Activated naive CD4-positive, alpha-beta T cell treated with anti-CD3 and anti-CD28 coated beads, Interleukin-2, amount 50 U/mL, for 16 hours (primary cell): ENCODE measurements at regions not wholly inside any gene's neighbourhood (a gene's known extent, or its start where the extent isn't known, plus 50 kb on each side); places are given as distances from the start of the nearest gene placed in this dataset.

ENCODE experiments used
- DNase-seq: peaks from one replicate; pipeline ENCODE4 v3.0.0-alpha.2; 2020

- DNase-seq: no peak
These were observed 103.1 kb downstream of the TOMM20 start for GRCh38 chr1:235025422-235025984.

- DNase-seq: no peak
These were observed 103.8 kb downstream of the TOMM20 start for GRCh38 chr1:235024711-235025421.

GRCh38 chr1:235023711-235024439 lies 104.8 kb downstream of the TOMM20 start:
- no peak for DNase-seq

DNA sequence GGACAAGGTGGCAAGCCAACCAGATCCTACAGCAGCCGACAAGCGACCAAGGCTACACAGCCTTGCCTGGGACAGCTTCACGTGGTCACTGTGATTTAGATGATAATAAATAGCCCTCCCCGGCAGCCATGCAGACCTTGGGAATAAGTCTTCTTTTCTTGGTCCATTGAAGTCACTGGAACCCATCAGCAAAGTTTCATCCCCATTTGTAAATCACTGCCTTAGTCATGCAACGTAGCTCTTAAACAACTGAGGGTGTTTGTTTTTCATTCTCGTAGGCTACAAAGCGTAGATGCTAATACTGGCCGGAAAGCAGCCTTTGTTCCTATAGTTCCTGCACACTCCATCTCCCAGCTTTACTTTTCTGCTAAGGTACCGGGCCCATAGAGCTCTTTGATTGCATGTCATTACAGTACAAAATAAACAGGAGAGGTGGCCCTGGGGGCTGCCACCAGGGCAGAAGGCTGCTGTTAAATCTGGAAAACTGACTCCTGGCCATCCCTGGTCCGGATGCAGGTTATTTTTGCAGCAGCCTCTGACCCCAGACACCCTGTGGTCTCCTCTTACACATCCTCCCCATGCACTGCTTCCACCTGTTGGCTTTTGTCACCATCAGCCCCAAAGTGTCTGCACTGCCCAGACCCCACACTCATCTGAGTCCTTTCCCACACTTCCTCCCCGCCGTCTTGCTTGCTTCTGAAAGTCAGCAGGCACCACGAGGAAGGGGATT lies 105.5 kb downstream of the TOMM20 start:
- DNase-seq: no peak

DNA sequence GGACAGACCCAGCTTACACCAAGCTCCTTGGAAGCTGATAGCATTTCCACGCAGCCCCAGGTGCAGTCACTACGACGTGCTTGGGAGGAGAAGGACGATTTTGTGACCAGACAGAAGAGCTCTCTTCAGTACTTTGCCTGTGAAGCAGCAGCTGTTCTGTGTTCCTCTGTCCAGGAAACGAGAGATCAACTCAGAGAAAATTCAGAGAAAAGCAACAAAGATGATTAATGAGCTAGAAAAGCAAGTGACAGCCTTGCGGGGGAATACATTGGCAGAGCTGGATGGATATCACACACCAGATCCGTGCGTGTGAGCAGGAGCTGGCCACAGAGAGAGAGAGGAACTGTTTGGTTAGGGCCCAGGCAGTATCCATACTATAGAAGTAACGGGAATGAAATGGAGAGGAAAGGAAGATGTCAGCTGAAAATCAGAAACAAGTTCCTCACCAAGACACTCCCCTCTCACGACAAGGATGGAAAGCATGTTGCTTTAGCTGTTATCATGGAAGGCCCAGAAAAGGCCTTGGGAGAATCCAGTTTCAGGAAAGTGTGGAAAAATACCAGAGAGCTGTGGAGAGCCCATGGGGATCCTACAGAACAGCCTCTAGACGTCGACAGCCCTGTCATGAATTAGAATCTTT lies 106.2 kb downstream of the TOMM20 start:
- no peak for DNase-seq

- no peak for DNase-seq
These were observed 106.8 kb downstream of the TOMM20 start for GRCh38 chr1:235021815-235022214.

DNA sequence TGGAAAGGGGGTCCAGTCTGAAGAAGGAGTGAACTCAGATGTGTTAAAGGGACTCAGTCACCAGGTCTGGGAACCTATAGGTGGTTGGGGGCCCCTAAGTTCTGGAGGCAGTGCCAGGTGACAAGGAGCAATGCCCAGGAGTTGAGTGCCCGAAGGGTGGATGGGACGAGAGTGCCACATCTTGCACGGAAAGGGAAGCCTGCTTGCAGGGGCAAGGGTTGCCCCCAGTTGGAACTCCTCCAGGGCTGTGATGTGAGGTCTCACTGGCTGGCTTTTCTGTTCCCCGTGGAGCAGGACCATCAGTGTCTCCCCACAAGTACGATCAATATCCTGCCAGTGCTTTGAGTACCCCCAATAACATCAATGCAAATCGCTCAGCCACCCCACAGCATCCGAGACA lies 107.3 kb downstream of the TOMM20 start:
- no peak for DNase-seq

DNA sequence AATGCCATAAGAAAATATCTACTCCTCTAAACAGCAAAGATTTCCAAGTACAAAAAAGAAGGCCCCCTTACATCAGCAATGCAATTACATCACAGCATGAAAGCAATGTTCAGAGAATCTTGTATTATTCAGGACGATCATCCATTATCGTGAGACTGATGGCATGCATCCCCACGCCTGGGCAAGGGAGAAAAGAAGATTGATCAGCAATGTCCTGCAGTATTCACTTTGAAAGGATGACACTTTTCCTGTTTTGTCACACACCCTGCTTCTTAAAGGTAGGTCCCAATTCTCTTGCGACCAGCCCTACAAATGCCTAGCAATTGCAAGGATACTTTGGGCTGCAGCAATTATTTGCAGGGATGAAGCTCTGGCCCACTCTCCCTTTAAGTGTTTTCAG lies 108.7 kb downstream of the TOMM20 start:
- DNase-seq: no peak

GRCh38 chr1:235019471-235019870 lies 109.2 kb downstream of the TOMM20 start:
- DNase-seq: no peak

- DNase-seq: peak; percentile 46
These were observed 109.8 kb downstream of the TOMM20 start for GRCh38 chr1:235018720-235019444.

DNA sequence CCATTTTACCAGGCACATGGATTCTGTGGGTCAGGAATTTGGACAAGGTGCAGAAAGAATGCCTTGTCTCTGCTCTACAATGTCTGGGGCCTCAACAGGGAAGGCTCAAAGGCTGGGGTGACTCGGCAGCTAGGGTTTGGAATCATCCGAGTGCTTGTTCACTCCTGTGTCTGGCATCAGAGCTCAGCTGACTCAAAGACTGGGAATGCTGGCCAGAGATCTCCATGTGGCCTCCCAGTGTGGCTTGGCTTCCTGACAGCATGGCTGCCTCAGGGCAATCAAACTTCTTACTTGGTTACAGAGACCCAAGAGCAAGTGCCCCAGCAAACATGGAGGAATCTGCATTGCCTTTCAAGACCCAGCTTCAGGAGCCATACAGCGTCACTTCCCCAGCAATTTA lies 110.5 kb downstream of the TOMM20 start:
- DNase-seq: no peak

- DNase-seq: no peak
These were observed 110.9 kb downstream of the TOMM20 start for GRCh38 chr1:235017719-235018118.

GRCh38 chr1:235017191-235017590 lies 111.4 kb downstream of the TOMM20 start:
- DNase-seq: no peak

GRCh38 chr1:235015291-235015985 lies 113.2 kb downstream of the TOMM20 start:
- peak; percentile 52 for DNase-seq

DNA sequence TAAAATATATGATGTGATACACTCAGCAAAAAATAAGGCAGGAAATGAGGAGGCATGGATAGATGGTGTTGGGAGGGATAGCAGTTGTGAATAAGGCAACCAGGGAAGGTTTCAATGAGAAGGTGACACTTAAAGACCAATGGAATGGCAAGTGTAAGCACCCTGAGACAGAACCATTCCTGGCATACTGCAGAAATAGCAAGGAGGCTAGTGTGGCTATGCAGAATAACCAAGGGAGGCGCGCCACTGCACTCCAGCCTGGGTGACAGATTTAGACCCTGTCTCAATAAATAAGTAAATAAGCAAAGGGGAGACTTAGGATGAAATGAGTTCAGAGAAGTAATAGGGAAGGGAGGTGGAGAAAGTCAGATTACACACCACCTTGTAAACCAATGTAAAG lies 113.9 kb downstream of the TOMM20 start:
- no peak for DNase-seq

DNA sequence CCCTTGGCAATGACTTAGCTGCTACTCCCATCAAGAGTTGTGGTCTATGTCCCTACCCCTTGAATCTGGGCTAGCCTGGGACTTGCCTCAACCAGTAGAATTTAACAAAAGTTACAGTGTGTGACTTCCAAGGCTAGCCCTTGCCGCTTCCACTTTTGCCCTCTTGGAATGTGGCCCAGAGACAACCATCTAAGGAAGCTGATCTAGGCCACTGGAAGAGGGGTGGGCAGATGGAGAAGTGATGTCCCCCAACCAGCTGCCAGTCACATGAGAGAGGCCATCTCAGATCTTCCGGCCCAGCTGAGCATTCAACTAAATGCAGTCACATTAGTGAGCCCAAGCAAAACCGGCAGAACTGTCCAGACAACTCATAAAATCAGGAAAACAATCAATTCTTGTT lies 115.1 kb downstream of the TOMM20 start:
- no peak for DNase-seq

DNA sequence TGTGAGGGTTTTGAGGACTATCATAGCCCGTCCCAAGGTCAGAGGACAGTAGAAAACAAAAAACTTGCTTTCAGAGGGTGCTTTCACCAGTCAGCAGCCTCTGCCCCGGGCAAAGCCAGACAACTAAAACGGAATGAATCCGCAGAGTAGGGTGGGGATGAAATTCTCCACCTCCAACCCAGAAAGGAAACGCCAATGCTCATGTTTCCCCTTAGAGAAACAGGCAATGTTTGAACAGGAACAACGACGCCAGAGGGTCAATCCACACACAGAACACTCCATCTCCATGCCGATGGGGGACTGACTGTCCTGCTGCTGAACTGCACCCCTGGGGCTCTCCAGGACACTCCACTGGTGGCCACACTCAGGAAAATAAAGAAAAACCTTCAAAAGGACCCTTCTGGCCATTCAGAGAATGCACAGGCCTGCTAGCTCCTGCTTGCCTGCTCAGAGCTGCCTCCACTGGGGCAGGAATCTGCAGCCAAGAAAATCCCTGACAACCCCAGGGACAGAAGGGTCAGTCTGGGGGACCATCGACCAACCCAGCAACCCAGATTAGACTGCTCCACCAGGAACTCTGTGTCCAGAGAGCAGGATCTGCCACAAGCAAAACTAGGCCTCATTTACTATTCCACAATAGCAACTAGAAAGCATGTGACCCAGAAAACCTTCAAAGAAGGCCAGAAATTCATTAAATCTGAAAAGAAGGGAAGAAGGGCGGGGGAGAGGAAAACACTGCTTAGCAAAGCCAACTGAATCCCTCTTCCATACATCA lies 116.0 kb downstream of the TOMM20 start:
- DNase-seq: no peak

GRCh38 chr1:235011599-235012435 lies 116.8 kb downstream of the TOMM20 start:
- peak; percentile 95 for DNase-seq

- DNase-seq: peak; percentile 70
These were observed 117.5 kb downstream of the TOMM20 start for GRCh38 chr1:235011064-235011598.
